Peyer's patch (tissue), 4 donors: ENCODE measurements at regions not wholly inside any gene's neighbourhood (a gene's known extent, or its start where the extent isn't known, plus 50 kb on each side); places are given as distances from the start of the nearest gene placed in this dataset.

Experiments
- DNase-seq, 3 donors: peaks; one replicate each; pipeline ENCODE4 v3.0.0-alpha.2; 2017 to 2019
- H3K27ac ChIP-seq, 4 donors: fragments of 200-600 bp; sonication (generic); one replicate each; pipeline ENCODE4 v1.5.1; 2016 to 2019
- H3K27me3 ChIP-seq, 2 donors: fragments of 200-600 bp; sonication (generic); one replicate each; pipeline ENCODE4 v1.5.1; 2019
- H3K36me3 ChIP-seq, 3 donors: fragments of 200-600 bp; sonication (generic); one replicate each; pipeline ENCODE4 v1.5.1; 2016 to 2019
- H3K4me1 ChIP-seq, 4 donors: fragments of 200-600 bp; sonication (generic); one replicate each; pipeline ENCODE4 v1.5.1; 2016 to 2019
- H3K4me3 ChIP-seq, 4 donors: fragments of 200-600 bp; sonication (generic); 1 replicate in 3 of 4; 2 replicates in 1 of 4; pipeline ENCODE4 v1.5.1; 2016 to 2019; ENCODE audit warnings: mild to moderate bottlenecking in 1 of 4
- H3K9me3 ChIP-seq, 4 donors: fragments of 200-600 bp; sonication (generic); one replicate each; pipeline ENCODE4 v1.5.1; 2016 to 2019; ENCODE audit warnings: mild to moderate bottlenecking in 1 of 4
- POLR2A ChIP-seq, 2 donors: fragments of 450-650 bp; IDR thresholded peaks; one replicate each; pipeline ENCODE4 v1.5.1; 2017; ENCODE audit warnings: antibody characterized with exemption in 2 of 2, mild to moderate bottlenecking in 2 of 2, moderate library complexity in 2 of 2
- TF ChIP-seq, protein P1 (sequence below), 6 experiments: fragments of 450-650 bp in 4 of 6; fragments of 200-600 bp in 2 of 6; sonication (generic) in 1 of 6; IDR thresholded peaks; one replicate each; pipeline ENCODE4 v1.5.1; 2017 to 2019; ENCODE audit warnings: antibody characterized with exemption in 6 of 6, mild to moderate bottlenecking in 3 of 6, moderate library complexity in 1 of 6

DNA sequence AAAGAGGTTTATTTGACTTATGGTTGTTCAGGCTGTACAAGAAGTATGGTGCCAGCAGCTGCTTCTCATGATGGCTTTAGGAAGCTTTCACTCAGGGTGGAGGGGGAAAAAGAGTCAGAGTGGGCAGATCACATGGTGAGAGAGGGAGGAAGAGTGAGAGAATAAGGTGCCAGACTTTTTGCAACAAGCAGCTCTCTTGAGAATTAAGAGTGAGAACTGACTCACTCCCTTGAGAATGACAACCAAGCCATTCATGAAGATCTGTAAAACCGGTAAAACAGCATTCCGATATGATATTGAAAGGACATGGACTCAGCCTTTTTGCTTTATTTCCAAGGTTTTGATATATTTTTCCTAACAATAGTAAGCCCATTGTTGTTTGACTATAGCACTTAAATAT lies 501.2 kb downstream of the GALC start:
- DNase-seq = no peak
- no peak for TF ChIP-seq POLR2A (IDR thresholded peaks at IDR 0.05)
- TF ChIP-seq, protein P1, sequence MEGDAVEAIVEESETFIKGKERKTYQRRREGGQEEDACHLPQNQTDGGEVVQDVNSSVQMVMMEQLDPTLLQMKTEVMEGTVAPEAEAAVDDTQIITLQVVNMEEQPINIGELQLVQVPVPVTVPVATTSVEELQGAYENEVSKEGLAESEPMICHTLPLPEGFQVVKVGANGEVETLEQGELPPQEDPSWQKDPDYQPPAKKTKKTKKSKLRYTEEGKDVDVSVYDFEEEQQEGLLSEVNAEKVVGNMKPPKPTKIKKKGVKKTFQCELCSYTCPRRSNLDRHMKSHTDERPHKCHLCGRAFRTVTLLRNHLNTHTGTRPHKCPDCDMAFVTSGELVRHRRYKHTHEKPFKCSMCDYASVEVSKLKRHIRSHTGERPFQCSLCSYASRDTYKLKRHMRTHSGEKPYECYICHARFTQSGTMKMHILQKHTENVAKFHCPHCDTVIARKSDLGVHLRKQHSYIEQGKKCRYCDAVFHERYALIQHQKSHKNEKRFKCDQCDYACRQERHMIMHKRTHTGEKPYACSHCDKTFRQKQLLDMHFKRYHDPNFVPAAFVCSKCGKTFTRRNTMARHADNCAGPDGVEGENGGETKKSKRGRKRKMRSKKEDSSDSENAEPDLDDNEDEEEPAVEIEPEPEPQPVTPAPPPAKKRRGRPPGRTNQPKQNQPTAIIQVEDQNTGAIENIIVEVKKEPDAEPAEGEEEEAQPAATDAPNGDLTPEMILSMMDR (IDR thresholded peaks at IDR 0.05) = no peak
- Histone ChIP-seq H3K27ac (no peak overlapping the region), H3K4me3 (no peak overlapping the region), H3K9me3 (no peaks in the 10 kb centered on the region), H3K36me3 (no peaks in the 10 kb centered on the region), H3K27me3 (no peaks in the 10 kb centered on the region), H3K4me1 (no peaks in the 10 kb centered on the region)

DNA sequence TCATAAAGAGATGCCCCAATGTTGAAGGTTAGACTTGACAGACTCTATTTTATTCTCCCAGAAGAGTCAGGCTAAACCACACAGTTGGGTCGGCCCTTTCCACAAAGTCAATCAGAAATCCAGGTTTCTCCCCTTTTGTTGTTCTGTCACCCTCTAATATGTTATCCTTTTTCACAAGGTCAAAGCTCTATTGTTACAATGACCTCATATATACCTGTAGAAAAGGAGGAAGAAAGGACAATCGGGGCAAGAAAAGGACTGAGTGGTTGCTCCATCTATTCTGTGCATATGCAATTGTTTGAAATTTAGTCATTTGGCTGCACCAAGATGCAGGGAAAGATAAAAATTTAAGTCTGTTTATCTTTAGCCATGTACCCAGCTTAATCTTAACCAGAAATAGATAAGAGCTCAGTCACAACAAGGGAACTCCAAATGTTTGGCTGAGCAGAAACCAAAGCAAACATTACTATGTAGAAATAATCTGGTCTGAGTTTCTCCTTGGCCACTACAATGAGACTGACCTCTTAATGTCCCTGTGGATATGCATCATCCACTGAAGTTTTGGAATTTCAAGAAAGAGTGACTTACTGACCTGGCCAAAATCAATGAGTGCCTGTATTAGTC lies 503.7 kb downstream of the GALC start:
- H3K27ac ChIP-seq = no peak overlapping the region

DNA sequence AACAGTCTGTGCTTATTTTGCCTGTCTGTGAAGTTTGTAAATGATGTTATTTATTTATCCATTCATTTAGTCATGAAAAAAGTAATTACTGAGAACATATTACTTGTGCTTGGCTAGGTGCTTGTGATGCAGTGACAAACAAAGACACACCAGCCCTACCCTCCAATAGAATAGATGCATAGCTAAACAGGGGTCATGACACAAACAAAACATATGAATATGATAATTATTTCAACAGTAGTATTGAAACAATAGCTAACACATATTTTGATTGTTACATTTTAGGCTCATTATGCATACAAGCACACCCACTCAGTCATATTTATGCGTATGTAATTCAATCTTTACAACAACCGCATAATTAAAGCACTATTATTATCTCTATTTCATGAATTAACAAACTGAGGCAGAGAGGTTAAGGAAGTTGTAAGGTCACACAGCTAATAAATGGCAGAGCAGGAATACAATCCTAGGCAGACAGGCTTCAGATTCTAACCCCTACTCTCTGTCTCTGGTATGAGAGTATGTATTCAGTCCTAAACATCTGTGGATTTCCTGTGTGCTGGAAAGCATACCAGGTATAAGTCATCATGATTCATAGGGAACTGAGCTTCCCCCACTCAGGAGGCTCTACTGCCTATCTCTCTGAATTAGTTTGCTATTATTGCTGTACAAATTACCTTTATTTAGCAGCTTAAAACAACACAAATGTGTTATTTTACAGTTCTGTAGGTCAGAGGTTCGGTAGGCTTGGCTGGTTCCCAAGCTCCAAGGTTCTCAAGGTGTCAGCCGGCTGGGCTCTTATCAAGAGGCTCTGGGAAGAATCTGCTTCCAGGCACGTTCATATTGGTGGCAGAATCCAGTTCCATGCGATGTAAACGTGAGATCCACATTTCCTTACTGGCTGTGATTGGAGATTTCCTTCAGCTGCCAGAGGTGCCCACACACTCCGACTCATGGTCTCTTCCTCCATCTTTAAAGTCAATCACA lies 509.4 kb downstream of the GALC start:
- TF ChIP-seq, protein P1 (IDR thresholded peaks at IDR 0.05) = no peak
- no peak for TF ChIP-seq POLR2A (IDR thresholded peaks at IDR 0.05)
- H3K27me3 ChIP-seq = no peaks in the 10 kb centered on the region
- no peak for DNase-seq
- H3K4me1 ChIP-seq = no peaks in the 10 kb centered on the region
- H3K36me3 ChIP-seq = no peaks in the 10 kb centered on the region
- no peak overlapping the region for H3K27ac ChIP-seq
- no peaks in the 10 kb centered on the region for H3K9me3 ChIP-seq
- H3K4me3 ChIP-seq = no peak overlapping the region

More for the DNA sequence above, 503.7 kb downstream of the GALC start:
- no peaks in the 10 kb centered on the region for H3K4me1 ChIP-seq
- DNase-seq = no peak
- no peaks in the 10 kb centered on the region for H3K36me3 ChIP-seq
- no peaks in the 10 kb centered on the region for H3K9me3 ChIP-seq
- no peak for TF ChIP-seq POLR2A (IDR thresholded peaks at IDR 0.05)
- TF ChIP-seq, protein P1 (IDR thresholded peaks at IDR 0.05) = no peak
- no peaks in the 10 kb centered on the region for H3K27me3 ChIP-seq
- no peak overlapping the region for H3K4me3 ChIP-seq

DNA sequence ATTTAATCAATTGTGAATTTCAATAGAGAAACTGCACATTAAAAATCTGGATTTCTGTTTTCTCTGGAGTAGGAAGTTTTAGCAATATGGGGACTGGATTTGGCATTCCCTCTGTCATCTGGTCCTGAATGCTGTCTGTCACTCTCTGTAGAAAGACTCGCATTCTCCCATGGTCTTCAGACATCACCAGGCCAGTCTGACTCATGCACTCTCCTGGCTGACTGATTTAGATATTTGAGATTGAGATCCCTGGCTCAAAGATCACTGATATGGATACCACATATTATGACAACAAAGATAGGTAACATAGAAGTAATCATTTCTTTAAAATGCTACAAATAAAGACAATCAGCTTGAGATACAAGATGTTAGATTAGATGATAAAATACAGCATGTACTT lies 524.5 kb downstream of the GALC start:
- Histone ChIP-seq H3K4me3 (no peak overlapping the region), H3K4me1 (no peaks in the 10 kb centered on the region), H3K27ac (no peak overlapping the region), H3K27me3 (no peaks in the 10 kb centered on the region), H3K9me3 (no peaks in the 10 kb centered on the region), H3K36me3 (no peaks in the 10 kb centered on the region)
- no peak for DNase-seq
- TF ChIP-seq, protein P1 (IDR thresholded peaks at IDR 0.05) = no peak

DNA sequence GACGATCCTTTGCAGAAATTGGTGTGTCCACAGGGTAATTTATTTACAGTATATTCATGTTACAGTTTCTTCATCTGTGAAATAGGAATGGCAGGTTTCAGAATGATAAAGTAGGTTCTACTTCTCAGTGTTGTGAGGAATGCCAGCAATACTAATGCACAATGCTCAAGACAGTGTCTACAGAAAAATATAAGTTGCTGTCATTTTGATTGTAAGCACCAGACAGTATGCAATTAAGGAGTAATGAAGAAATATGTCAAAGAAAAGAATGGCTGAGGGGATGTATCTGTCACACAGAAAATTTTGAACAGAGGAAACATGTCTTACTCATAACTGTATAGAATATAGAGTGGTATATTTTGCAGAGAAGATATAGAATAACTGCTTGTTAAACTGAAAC lies 525.4 kb downstream of the GALC start:
- Histone ChIP-seq H3K4me1 (no peaks in the 10 kb centered on the region), H3K27ac (no peak overlapping the region), H3K36me3 (no peaks in the 10 kb centered on the region), H3K9me3 (no peaks in the 10 kb centered on the region), H3K4me3 (no peak overlapping the region), H3K27me3 (no peaks in the 10 kb centered on the region)
- DNase-seq = no peak
- TF ChIP-seq, protein P1 (IDR thresholded peaks at IDR 0.05) = no peak
- TF ChIP-seq POLR2A (IDR thresholded peaks at IDR 0.05) = no peak
